ENCODE measurements at regions not wholly inside any gene's neighbourhood (a gene's known extent, or its start where the extent isn't known, plus 50 kb on each side); places are given as distances from the start of the nearest gene placed in this dataset.

DNA sequence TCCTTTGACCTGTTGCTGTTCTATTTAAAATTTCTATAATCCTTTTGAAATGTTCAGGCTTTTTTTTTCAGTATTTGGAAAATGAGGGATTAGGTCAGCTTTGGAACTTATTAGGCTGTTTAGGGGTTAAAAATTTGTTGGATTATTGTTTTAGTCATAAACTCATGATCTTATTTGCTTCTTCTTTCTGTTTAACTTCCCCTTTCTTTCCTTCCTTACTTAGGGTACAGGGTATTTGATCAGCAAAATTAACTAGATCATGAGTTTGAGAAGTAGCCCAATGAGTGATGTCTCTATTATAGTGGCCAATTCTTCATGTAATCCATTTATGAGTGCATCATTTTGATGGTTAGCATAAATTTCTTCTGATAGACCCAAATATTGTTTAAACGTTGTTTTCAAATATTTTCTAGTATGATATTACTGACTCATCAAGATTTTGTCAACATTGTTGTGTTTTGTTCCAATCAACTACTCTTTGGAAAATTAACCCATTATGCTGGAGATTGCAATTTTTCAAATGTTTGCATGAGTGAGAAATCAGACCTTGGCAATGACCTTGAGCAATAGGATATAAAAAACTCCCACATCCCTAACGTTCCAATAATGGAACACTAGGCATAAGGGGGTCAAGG lies 94.4 kb downstream of the OTOR start:
- intact Hi-C loops (cut with DNase I): no loop called here
- ATAC-seq (no peak), DNase-seq (no peak), FAIRE-seq (no peak)
- 44 to 65% methylated on average over 2 of the region's 2 CpGs for WGBS, 2 donors
- H3K4me3 ChIP-seq: no peak overlapping the region
- H3K27me3 ChIP-seq: peaks cover 0 to 6% (median 0%) of the 10 kb centered on the region in 4 donors
- H3K9me3 ChIP-seq: no peaks in the 10 kb centered on the region
- TF ChIP-seq, protein P1, sequence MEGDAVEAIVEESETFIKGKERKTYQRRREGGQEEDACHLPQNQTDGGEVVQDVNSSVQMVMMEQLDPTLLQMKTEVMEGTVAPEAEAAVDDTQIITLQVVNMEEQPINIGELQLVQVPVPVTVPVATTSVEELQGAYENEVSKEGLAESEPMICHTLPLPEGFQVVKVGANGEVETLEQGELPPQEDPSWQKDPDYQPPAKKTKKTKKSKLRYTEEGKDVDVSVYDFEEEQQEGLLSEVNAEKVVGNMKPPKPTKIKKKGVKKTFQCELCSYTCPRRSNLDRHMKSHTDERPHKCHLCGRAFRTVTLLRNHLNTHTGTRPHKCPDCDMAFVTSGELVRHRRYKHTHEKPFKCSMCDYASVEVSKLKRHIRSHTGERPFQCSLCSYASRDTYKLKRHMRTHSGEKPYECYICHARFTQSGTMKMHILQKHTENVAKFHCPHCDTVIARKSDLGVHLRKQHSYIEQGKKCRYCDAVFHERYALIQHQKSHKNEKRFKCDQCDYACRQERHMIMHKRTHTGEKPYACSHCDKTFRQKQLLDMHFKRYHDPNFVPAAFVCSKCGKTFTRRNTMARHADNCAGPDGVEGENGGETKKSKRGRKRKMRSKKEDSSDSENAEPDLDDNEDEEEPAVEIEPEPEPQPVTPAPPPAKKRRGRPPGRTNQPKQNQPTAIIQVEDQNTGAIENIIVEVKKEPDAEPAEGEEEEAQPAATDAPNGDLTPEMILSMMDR (IDR thresholded peaks at IDR 0.05): no peak
- H3K27ac ChIP-seq: no peak overlapping the region
- no peaks in the 10 kb centered on the region for H3K36me3 ChIP-seq
- H3K4me1 ChIP-seq: no peaks in the 10 kb centered on the region

GRCh38 chr20:16844406-16844805 lies 96.2 kb downstream of the OTOR start:
- Histone ChIP-seq H3K27ac (no peak overlapping the region), H3K27me3 (peaks cover 0 to 6% (median 0%) of the 10 kb centered on the region in 4 donors), H3K4me3 (no peak overlapping the region), H3K9me3 (no peaks in the 10 kb centered on the region), H3K4me1 (no peaks in the 10 kb centered on the region), H3K36me3 (no peaks in the 10 kb centered on the region)
- 81 to 84% methylated on average over 1 of the region's 1 CpG for WGBS, 2 donors
- intact Hi-C loops (cut with DNase I): no loop called here
- DNase-seq: no peak
- TF ChIP-seq, protein P1 (IDR thresholded peaks at IDR 0.05): no peak
- FAIRE-seq: no peak
- ATAC-seq: no peak

- no peaks in the 10 kb centered on the region for H3K9me3 ChIP-seq
- H3K36me3 ChIP-seq: no peaks in the 10 kb centered on the region
- DNase-seq (no peak), FAIRE-seq (no peak), ATAC-seq (no peak)
- no peak overlapping the region for H3K27ac ChIP-seq
- H3K27me3 ChIP-seq: peaks cover 0 to 6% (median 0%) of the 10 kb centered on the region in 4 donors
- H3K4me3 ChIP-seq: no peak overlapping the region
- no peaks in the 10 kb centered on the region for H3K4me1 ChIP-seq
- WGBS, 2 donors: 77 to 91% methylated on average over 1 of the region's 1 CpG
- TF ChIP-seq, protein P1 (IDR thresholded peaks at IDR 0.05): no peak
- intact Hi-C loops (cut with DNase I): no loop called here
Measured at GRCh38 chr20:16846006-16846405, 97.8 kb downstream of the OTOR start.

DNA sequence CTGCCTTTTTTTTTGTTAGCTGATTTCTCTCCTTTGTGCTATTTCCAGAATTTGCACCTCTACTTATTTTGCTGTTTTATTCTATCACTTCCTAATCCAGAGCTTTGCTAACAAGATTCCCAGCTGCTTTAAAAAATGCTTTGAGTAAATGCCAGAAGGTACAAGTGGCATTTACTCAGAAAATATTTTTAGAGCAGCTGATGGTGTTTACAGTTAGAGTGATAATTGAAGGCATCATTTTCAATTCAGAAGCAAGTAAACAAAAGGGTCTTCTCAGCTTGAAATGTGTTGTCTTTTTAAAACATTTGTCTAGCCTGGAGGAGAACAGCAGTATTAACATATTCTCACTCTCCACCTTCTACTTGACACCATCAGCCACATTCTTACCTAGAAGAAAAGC lies 99.9 kb downstream of the OTOR start:
- H3K36me3 ChIP-seq: no peaks in the 10 kb centered on the region
- no peaks in the 10 kb centered on the region for H3K4me1 ChIP-seq
- H3K27me3 ChIP-seq: no peaks in the 10 kb centered on the region
- TF ChIP-seq, protein P1 (IDR thresholded peaks at IDR 0.05): no peak
- no peak overlapping the region for H3K4me3 ChIP-seq
- no peak overlapping the region for H3K27ac ChIP-seq
- FAIRE-seq (no peak), DNase-seq (no peak), ATAC-seq (no peak)
- intact Hi-C loops (cut with DNase I): no loop called here
- H3K9me3 ChIP-seq: no peaks in the 10 kb centered on the region

- Histone ChIP-seq H3K4me1 (no peaks in the 10 kb centered on the region), H3K4me3 (no peak overlapping the region), H3K27ac (no peak overlapping the region), H3K27me3 (no peaks in the 10 kb centered on the region), H3K9me3 (no peaks in the 10 kb centered on the region), H3K36me3 (no peaks in the 10 kb centered on the region)
- 44 to 60% methylated on average over 1 of the region's 1 CpG for WGBS, 2 donors
- ATAC-seq (no peak), FAIRE-seq (no peak), DNase-seq (no peak)
- TF ChIP-seq, protein P1 (IDR thresholded peaks at IDR 0.05): no peak
- intact Hi-C loops (cut with DNase I): no loop called here
Measured at GRCh38 chr20:16848526-16848925, 100.4 kb downstream of the OTOR start.

Data from pancreas (tissue), 10 donors.